ENCODE measurements at regions not wholly inside any gene's neighbourhood (a gene's known extent, or its start where the extent isn't known, plus 50 kb on each side); places are given as distances from the start of the nearest gene placed in this dataset.

GRCh38 chr3:111323019-111323418 is 219.0 kb upstream of the CD96 start:
- 93 to 96% methylated on average over 3 of the region's 3 CpGs for whole genome bisulfite sequencing, 2 experiments (ENCODE audit: insufficient coverage in 1 of 2, insufficient read length in 1 of 2)

GRCh38 chr3:111324151-111324550 is 217.8 kb upstream of the CD96 start:
- H3K27me3 ChIP-seq (ENCODE audit: control insufficient read depth, insufficient read depth, low read length, poor library complexity, severe bottlenecking): no peaks in the 10 kb centered on the region
- no peak for TF ChIP-seq CTCF (conservative IDR thresholded peaks at IDR 0.05)
- H3K4me1 ChIP-seq (ENCODE audit: control insufficient read depth, insufficient read depth, low read length): no peaks in the 10 kb centered on the region
- H3K27ac Mint-ChIP-seq: no peak overlapping the region
- peaks cover 8% of the 10 kb centered on the region for H3K27me3 Mint-ChIP-seq (ENCODE audit: insufficient read depth)
- H3K9me3 ChIP-seq (ENCODE audit: control insufficient read depth, low read length): no peaks in the 10 kb centered on the region
- no peak overlapping the region for H3K4me3 Mint-ChIP-seq
- no peaks in the 10 kb centered on the region for H3K4me1 Mint-ChIP-seq
- H3K27ac ChIP-seq (ENCODE audit: low read depth, low read length): no peak overlapping the region
- no peaks in the 10 kb centered on the region for H3K36me3 Mint-ChIP-seq (ENCODE audit: low read depth)
- H3K36me3 ChIP-seq (ENCODE audit: control insufficient read depth, insufficient read depth, low read length): no peaks in the 10 kb centered on the region
- no peak overlapping the region for H3K4me3 ChIP-seq (ENCODE audit: low read length)
- no peaks in the 10 kb centered on the region for H3K9me3 Mint-ChIP-seq
- 78 to 82% methylated on average over 1 of the region's 2 CpGs for WGBS, 2 experiments (ENCODE audit: insufficient coverage in 1 of 2, insufficient read length in 1 of 2)
- DNase-seq: no peak
- H3K9ac ChIP-seq (ENCODE audit: extremely low read depth, low read length, poor library complexity, severe bottlenecking): no peak overlapping the region

More at GRCh38 chr3:111323019-111323418, 219.0 kb upstream of the CD96 start:
- no peak overlapping the region for H3K4me3 ChIP-seq (ENCODE audit: low read length)
- no peaks in the 10 kb centered on the region for H3K36me3 ChIP-seq (ENCODE audit: control insufficient read depth, insufficient read depth, low read length)
- no peaks in the 10 kb centered on the region for H3K4me1 ChIP-seq (ENCODE audit: control insufficient read depth, insufficient read depth, low read length)
- Mint-ChIP-seq H3K9me3 (no peaks in the 10 kb centered on the region), H3K27ac (no peak overlapping the region), H3K36me3 (ENCODE audit: low read depth) (no peaks in the 10 kb centered on the region), H3K4me1 (no peaks in the 10 kb centered on the region), H3K4me3 (no peak overlapping the region), H3K27me3 (ENCODE audit: insufficient read depth) (peaks cover under 1% of the 10 kb centered on the region)
- DNase-seq: no peak
- H3K27ac ChIP-seq (ENCODE audit: low read depth, low read length): no peak overlapping the region
- no peaks in the 10 kb centered on the region for H3K27me3 ChIP-seq (ENCODE audit: control insufficient read depth, insufficient read depth, low read length, poor library complexity, severe bottlenecking)
- no peak overlapping the region for H3K9ac ChIP-seq (ENCODE audit: extremely low read depth, low read length, poor library complexity, severe bottlenecking)
- no peak for TF ChIP-seq CTCF (conservative IDR thresholded peaks at IDR 0.05)
- H3K9me3 ChIP-seq (ENCODE audit: control insufficient read depth, low read length): no peaks in the 10 kb centered on the region

- no peaks in the 10 kb centered on the region for H3K9me3 Mint-ChIP-seq
- no peaks in the 10 kb centered on the region for H3K27me3 ChIP-seq (ENCODE audit: control insufficient read depth, insufficient read depth, low read length, poor library complexity, severe bottlenecking)
- H3K27ac ChIP-seq (ENCODE audit: low read depth, low read length): no peak overlapping the region
- H3K27me3 Mint-ChIP-seq (ENCODE audit: insufficient read depth): peaks cover 8% of the 10 kb centered on the region
- H3K4me3 ChIP-seq (ENCODE audit: low read length): no peak overlapping the region
- no peak overlapping the region for H3K27ac Mint-ChIP-seq
- no peak overlapping the region for H3K9ac ChIP-seq (ENCODE audit: extremely low read depth, low read length, poor library complexity, severe bottlenecking)
- H3K9me3 ChIP-seq (ENCODE audit: control insufficient read depth, low read length): no peaks in the 10 kb centered on the region
- no peak for DNase-seq
- H3K36me3 Mint-ChIP-seq (ENCODE audit: low read depth): no peaks in the 10 kb centered on the region
- H3K4me3 Mint-ChIP-seq: no peak overlapping the region
- WGBS, 2 experiments (ENCODE audit: insufficient coverage in 1 of 2, insufficient read length in 1 of 2): 88 to 89% methylated on average over 1 of the region's 1 CpG
- H3K4me1 Mint-ChIP-seq: no peaks in the 10 kb centered on the region
- TF ChIP-seq CTCF (conservative IDR thresholded peaks at IDR 0.05): no peak
- H3K36me3 ChIP-seq (ENCODE audit: control insufficient read depth, insufficient read depth, low read length): no peaks in the 10 kb centered on the region
- H3K4me1 ChIP-seq (ENCODE audit: control insufficient read depth, insufficient read depth, low read length): peaks cover 2% of the 10 kb centered on the region
Measured at GRCh38 chr3:111324645-111325044, 217.4 kb upstream of the CD96 start.
